ENCODE measurements at regions not wholly inside any gene's neighbourhood (a gene's known extent, or its start where the extent isn't known, plus 50 kb on each side); places are given as distances from the start of the nearest gene placed in this dataset.

DNA sequence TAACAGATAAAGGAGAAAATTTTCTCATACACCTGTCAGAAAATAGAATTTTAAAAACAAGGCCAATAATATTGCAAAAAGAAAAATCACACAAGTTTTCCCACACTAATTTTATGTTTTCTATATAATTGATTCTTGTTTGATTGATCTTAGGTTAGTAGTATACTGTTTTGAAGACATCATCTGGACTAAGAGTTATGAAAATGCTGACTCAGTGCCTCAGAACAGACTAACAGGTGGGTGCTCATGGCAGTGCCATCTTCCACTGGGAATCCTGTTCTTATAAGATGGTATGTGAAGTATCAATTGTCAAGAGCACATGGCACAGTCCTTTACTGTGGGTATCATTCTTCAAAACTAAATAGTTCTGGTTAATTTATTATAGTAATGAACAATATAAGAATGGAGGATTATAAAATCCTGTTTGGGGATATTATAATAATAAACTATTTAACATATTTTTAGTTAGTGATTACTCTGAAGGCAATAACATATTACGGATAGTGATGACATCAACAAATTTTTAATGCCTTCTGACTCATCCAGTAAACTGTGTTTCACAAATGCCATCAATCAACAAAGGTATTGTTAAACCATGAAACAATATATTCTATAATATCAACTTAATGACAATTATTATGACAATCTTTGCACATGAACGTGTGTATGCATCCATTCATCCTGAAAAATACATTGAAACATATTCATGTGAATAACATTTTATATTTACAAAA is 384.6 kb upstream of the KHDRBS2 start:
- FAIRE-seq = no peak

DNA sequence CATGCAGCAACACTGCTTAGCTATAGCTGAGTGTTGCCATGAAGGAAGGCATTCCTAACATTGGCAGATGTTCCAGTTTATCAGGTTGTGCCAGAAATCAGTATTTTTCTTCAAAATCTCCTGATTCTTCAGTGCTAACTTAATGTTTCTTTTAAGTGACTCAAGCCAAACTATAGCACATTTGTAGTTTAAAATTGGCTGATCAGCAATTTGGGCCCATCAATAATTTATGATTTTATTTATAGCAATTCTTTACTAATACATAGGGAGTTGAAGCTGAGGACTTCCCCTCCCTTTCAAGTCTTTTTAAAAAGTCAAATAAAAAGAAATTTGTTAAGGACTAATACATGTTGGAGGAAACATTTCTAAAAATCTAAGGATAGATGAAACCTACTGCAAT is 383.8 kb upstream of the KHDRBS2 start:
- FAIRE-seq = no peak

DNA sequence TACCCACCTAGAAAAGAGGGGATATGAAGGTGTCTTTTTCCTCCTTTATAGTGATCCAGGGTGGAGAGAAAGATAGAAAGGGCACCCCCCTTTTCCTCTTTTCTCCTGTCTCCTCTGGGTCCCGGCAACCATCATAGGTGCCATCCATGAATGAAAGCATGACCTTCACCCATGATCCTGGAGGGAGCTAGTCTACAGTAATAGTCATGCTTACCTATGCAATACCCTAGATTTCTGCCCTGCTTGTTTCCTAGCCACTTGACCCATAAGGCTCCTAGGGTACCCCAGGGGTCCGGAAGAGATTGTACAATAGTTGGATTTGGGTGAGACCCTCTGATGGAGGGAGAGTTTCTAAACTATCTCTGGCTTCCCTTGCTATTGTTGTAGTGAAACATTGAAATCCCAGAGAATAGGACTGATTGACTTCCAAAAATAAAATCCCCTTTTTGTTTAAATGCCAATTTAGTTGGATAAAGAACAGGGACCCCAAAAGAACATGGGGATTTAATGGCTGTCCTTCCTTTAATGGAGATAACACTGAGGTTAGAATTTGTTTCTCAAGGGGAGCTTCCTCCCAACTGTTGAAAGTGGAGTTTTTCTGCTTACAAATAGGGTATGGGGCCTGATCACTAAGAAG is 366.8 kb upstream of the KHDRBS2 start:
- FAIRE-seq = no peak

DNA sequence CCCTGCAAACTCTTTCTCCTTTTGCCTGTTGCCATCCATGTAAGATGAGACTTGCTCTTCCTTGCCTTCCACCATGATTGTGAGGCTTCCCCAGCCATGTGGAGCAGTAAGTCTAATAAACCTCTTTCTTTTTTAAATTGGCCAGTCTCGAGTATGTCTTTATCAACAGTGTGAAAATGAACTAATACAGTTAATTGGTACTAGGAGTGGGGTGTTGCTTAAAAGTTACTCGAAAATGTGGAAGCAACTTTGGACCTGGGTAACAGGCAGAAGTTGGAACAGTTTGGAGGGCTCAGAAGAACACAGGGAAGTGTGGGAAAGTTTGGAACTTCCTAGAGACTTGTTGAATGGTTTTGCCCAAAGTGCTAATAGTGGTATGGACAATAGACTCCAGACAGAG is 359.2 kb upstream of the KHDRBS2 start:
- FAIRE-seq = no peak

DNA sequence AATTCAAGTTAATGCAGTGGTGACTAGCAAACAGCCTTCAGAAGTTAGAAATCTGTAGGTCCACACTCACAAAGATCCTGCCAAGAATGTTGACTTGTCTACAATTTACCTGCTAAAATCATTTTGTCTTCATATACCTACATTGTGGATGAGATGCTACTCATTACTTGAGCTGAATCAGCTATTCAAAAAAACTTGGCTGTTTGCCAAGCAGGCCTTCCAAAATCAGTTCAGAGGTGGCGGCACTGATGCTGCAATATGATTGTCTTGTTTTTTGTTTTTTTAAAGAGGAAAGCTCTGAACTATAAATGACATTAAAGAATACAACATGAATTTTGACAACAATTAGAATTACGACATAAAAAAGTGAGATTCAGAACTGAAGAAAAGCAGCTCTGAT is 354.7 kb upstream of the KHDRBS2 start:
- FAIRE-seq = no peak

DNA sequence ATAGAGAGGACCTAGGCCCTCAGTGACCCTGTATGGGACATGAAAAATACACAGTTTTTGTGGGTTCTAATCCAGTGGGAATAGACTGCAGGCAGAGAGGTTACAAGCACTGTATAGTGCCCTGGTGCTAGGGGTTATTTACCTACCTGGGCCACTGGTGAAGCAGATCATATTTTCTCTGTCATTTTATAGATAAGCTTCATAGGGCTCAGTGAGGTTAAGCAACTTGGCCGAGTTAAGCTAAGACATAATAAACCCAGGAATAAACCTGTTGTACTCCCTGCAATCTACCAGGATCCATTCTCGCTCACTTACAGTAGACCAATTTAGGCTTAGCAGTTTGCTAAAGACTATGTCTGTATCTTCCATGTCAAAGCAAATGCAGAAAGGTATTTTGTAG is 340.6 kb upstream of the KHDRBS2 start:
- FAIRE-seq = no peak

DNA sequence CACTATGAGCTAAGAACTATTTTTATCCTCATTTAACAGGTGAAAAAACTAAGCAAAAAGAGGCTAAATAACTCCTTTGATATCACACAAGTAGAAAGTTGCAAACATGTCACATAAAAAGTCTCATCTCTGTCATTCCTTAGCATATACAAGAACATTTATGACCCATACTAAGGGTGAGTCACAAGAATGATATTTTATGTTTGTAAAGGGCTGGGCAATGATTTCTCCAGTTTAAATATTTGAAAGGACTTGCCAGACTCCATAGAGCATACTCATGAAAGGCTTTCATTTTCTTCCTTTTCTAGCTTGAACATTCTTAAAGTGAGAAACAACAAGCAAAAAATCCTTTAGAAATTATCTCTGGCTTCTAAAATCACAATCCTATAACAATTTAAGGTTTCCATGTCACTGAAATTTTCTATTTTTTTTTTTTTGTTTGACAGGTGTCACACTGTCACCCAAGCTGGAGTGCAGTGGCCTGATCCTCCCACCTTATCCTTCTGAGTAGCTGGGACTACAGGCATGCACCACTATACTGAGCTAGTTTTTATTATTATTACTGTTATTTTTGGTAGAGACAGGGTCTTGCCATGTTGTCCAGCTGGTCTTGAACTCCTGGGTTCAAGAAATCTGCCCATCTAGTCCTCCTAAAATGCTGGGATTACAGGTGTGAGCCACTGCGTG is 338.0 kb upstream of the KHDRBS2 start:
- no peak for FAIRE-seq

DNA sequence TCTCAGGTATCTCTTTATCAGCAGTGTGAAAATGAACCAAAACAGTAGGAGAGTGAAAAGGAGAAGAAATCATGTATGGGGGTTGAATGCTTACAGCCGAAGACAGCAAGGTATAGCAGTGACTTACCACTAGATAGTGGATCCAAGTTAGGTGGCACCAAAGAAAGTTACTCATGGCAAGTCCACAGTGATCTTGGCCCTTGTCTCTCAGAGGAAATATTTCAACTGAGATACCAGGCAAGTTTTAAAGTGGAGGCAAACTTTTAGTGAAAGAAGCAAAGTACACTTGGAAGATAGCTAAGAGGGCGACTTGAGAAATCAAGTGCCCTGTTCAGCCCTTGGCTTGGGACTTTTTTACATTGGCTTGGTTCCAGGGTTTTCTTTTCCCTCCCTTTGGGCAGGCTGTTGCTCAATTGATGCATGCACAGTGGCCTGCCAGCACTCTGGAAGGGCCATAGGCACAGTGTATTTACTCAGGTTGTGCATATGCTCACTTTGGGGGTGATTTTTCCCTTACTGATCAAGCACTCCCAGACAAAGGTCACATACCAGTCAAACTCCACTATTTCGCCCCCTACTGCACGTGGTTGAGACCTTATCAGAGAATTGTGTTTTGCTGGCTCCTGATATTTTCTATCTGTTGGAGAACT is 329.5 kb upstream of the KHDRBS2 start:
- FAIRE-seq = no peak

DNA sequence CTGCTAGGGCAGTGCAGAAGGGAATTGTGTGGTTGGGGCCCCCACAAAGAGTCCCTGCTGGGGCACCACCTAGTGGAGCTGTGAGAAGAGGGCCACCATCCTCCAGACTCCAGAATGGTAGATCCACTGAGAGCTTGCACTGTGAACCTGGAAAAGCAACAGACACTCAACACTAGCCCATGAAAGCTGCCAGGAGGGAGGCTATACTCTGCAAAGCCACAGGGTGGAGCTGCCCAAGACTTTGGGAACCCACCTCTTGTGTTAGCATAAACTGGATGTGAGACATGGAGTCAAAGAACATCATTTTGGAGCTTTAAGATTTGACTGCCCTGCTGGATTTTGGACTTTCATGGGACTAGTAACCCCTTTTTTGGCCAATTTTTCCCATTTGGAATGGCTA is 328.4 kb upstream of the KHDRBS2 start:
- no peak for FAIRE-seq

DNA sequence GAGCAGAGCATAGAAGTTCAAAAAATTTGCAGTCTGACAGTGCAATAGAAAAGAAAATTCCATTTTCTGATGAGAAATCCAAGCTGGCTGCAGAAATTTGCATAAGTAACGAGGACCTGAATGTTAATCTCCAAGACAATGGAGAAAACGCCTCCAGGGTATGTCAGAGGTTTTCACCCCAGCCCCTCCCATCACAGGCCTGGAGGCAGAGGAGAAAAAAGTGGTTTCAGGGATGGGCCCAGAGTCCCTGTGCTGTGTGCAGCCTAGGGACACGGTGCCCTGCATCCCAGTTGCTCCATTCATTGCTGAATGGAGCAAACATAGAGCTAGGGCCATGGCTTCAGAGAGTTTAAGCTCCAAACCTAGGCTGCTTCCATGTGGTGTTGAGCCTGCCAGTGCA is 327.9 kb upstream of the KHDRBS2 start:
- no peak for FAIRE-seq

DNA sequence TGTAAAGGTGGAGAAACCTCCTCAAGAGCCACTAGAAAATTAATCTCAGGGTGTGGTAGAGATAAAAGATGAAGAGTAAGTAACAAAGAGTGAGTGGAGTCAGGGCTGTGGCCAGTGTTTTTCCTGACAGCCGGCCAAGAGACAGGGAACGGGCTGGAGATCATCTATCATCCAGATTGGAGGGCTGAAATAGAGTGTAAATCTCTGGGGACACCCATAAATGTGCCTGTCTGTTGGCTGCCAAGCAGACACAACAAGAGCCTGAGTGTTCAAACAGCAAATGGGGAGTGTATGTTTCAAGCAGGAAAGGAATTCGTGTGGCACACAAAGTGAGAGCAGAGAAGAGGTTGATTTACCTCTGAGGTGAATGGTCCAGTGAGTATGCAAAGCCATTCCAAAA is 326.4 kb upstream of the KHDRBS2 start:
- no peak for FAIRE-seq

DNA sequence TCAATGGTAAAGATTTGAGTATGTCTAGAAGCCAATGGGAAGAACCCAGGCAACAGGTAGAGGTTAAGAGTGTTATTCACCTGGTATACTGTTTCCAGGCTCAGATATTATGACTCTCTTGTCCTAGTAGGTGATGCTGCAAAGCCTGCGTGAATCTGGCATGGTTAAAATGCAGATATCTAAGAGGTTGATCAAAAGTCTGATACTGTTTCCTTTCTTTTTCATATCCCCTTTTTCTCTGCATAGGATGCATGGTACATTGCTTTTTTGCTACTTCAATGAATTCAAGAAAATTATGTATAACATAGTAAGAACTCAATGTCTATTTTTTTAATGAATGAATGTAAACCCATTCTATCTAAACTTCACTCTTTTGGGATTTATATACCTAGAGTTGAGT is 284.3 kb upstream of the KHDRBS2 start:
- FAIRE-seq = no peak

DNA sequence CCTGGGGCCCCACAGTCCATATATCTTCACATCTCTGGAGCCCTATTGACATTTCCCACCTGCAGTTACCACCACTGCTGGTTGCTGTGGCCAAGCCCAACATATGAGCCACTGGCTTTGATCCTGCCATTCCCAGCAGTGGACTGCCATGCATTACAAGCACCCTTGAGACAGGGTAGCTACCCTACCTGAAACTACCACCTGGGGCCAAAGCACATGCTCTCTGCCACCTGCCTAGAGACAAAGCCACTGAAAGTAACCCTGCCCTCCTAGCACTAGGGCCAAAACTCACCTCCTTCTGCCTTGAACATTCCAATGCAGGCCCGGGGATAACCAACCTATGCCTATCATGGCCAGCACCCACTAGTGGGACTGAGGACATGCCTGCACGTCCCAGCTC is 255.5 kb upstream of the KHDRBS2 start:
- FAIRE-seq = no peak

DNA sequence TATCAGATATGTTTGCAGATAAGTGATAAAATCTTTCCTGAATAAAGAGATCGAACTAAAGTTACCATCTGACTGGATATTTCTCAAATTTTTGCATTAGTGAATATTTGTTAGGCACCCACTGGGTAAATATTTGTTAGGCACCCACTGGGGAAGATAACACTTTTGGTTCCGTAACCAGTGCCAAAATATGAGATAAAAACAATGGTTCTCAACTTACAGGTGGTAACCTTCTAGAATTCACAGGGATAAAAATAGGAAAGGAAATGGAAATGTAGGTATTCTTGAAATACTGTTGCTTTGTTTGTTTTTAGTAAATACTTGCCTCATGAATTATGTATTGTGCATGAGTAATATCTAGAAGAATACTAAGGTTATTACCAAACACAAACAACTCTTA is 245.0 kb upstream of the KHDRBS2 start:
- FAIRE-seq = no peak

DNA sequence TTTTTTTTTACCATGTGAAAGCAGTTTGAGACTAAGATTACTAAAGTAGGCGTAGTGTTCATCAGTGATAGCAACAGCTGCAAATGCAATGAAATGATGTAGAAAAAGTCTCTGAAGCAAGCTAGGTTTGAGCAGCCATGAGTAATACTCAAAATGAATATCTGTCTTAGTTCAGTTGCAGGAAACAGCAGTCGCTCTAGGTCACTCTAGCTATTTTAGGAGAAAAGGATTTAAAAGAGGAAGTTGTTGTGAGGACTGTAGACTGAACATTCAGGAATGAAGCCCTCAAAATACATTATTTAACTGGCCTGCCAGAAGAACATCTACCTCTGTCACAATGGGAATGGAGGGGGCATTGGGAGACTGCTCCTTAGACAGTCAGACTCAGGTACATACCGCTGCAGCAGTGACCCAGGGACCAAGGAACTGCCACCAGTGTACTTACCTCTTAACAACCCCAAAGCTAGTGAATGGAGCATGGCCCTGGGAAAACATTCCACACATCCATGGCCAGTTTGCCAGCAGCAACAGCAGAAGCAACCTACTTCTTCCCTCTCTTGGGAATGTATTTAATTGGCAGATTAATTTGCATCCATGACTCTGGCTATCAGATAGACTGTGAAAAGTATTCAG is 243.0 kb upstream of the KHDRBS2 start:
- FAIRE-seq = no peak

DNA sequence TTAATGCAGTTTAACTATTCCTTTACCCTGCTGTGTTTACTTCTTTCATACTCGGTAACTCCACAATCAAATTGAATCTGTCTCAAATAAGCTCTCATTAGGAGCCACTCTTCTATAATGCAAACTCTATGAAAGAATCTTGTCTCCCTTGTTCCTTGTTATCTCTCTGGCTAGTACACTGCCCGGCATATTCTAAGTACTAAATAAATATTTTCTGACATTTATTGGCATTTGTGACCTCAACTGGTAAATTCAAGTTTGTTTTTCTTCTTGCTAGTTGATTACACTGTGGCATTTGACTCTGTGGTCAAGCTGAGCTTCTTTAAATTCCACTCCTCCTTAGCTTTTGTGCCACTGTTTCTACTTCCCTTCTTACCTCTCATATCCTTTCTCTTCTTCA is 237.6 kb upstream of the KHDRBS2 start:
- no peak for FAIRE-seq

DNA sequence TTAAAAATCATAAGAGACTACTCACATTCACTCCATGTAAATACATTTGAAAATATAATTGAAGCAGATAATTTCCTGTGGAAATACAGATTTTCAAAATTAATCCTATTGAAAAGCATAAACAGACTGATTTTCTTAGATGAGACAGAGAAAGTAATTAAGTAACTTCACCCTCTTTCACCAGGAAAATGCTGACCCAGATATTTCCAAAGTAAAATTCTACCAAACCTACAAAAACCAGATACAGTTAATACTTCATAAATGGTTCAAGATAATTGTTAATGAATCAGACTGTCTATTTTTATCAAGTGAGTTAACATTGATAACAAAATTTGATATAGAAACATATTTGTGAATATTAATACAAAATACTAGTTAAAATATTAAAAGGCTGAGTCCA is 233.5 kb upstream of the KHDRBS2 start:
- no peak for FAIRE-seq

DNA sequence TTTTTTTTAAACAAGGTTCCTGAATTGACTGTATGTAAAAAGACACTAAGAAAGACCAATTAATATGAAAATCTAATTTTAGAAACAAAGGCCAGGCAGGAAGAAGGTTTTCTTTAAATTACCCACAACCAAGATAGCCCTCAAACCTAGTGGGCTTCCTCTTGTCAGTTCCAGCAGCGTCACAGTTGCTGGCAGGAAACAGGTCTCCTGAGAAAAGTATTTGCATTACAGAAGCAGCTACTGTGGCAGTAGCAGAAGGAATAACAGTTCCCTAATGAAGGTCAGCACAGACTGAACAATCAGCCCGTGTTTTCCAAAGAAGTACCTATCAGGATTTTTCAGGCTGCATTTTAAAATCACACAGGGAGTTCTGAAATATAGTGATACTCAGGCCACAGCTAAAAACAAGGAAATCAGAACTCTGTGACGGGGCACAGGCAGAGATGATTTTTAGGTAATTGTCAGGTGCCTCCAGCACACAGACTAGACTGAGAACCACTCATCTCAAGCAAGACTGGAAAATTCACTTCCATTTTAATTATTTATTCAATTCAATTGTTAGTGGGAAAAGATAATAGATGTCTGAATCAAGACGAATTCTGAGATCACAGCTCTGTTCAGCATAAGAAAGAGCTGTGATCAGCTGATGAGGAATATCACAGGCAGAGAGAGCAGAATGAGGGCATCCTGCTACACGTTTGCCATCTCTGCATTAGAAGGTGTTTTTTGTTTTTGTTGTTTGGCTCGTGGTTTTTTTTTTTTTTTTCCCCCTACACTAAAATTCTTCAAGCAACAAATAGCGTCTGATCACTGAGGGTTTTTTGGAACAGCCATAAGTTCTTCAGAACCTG is 230.5 kb upstream of the KHDRBS2 start:
- FAIRE-seq = no peak

DNA sequence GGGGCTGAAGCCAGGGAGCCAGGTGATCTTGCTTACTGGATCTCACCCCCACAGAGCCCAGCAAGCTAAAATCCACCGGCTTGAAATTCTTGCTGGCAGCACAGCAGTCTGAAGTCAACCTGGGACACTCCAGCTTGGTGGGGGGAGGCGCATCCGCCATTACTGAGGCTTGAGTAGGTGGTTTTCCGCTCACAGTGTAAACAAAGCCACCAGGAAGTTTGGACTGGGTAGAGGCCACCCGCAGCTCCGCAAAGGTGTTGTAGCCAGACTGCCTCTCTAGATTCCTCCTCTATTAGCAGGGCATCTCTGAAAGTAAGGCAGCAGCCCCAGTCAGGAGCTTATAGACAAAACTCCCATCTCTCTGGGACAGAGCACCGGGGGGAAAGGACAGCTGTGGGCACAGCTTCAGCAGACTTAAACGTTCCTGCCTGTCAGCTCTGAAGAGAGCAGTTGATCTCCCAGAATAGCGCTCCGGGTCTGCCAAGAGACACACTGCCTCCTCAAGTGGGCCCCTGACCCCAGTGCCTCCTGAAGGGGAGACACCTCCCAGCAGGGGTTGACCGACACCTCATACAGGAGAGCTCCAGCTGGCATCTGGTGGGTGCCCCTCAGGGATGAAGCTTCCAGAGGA is 206.3 kb upstream of the KHDRBS2 start:
- no peak for FAIRE-seq

DNA sequence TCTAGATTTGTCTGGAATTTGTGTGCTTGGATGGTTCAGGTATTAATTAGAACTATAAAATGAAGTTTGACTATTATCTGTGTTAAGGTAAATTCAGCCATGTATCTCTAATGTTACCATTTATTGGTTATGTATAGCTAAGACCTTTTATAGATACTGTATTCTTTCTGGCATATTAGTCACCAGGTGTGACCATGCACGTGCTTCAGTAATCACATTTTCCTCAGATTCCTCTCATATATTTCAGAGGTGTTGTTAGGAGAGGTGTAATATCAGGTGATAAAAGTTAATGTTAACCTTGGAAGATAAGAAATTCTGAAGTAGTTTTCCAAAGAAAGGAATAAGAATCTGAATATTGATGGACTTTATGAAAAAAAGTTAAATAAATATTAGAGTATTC is 194.5 kb upstream of the KHDRBS2 start:
- no peak for FAIRE-seq

DNA sequence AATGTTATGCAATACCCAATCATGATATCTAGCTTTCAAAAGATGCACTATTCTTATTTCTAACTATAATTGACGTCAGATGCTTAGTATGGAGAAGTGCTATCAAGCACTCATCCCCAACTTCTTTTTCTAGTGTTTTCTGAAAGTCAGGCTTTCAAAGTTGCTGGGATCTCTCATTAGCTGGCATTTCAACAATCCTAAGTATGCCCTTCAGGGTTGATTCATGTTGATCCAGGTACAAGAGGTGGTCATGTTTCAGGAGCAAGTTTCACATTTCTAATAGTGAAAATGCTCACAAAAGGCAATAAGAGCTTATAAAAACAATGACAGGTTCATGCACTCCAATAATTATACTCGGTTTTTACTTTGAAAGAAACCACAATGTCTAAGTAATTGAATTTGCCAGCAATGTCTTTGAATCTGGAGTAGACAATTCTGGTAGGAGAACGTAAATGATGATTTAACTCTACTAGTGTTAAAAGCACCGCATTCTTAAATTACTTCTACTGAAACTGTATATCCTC is 193.7 kb upstream of the KHDRBS2 start:
- no peak for FAIRE-seq

DNA sequence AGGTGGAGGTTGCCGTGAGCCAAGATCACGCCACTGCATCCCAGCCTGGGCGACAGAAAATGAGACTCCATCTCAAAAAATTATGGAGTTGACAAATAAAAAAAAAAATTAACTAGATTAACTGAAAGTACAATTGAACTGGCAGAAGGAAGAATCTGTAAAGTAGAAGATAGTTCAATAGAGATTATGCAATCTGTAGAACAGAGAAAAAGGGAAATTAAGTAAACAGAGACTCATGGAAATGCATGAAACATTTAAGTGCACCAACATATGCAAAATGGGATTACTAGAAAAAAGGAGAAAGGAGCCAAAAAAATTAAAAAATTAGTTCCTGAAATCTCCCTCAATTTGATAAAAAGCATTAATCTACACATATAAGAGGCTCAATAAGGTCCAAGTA is 188.8 kb upstream of the KHDRBS2 start:
- no peak for FAIRE-seq

Measured in islet of Langerhans (tissue), 1 donor.